Neural cell (in vitro differentiated cells): ENCODE measurements at regions not wholly inside any gene's neighbourhood (a gene's known extent, or its start where the extent isn't known, plus 50 kb on each side); places are given as distances from the start of the nearest gene placed in this dataset.

Experiments used
- H2AFZ ChIP-seq: fragments of 200-600, 300-800 bp; sonication (generic), shearing (Covaris generic); 2 replicates; pipeline ENCODE4 v1.6.0; 2014; ENCODE audit warnings: low read depth, mild to moderate bottlenecking, antibody characterized with exemption, low read length, moderate library complexity
- H3F3A ChIP-seq: fragments of 200-600 bp; shearing (Covaris generic); 2 replicates; pipeline ENCODE4 v1.6.1; 2016; ENCODE audit warnings: mild to moderate bottlenecking, moderate library complexity, mixed read lengths, antibody characterized with exemption, low read length; ENCODE audit not compliant: insufficient read depth, poor library complexity, severe bottlenecking
- H3K27ac ChIP-seq: fragments of 200-600, 300-800 bp; sonication (generic), shearing (Covaris generic); 2 replicates; pipeline ENCODE4 v1.5.1; 2014; ENCODE audit warnings: mild to moderate bottlenecking, low read length, moderate library complexity
- H3K27me3 ChIP-seq: fragments of 300-800, 200-600 bp; sonication (generic), shearing (Covaris generic); 2 replicates; pipeline ENCODE4 v1.6.0; 2014; ENCODE audit warnings: mild to moderate bottlenecking, low read depth, low read length, moderate library complexity; ENCODE audit not compliant: insufficient read depth
- H3K36me3 ChIP-seq: fragments of 300-800, 200-600 bp; sonication (generic), shearing (Covaris generic); 2 replicates; pipeline ENCODE4 v1.5.1; 2014; ENCODE audit warnings: mild to moderate bottlenecking, antibody characterized with exemption, low read length, moderate library complexity; ENCODE audit not compliant: insufficient read depth
- H3K4me2 ChIP-seq: fragments of 300-800, 200-600 bp; sonication (generic), shearing (Covaris generic); 2 replicates; pipeline ENCODE4 v1.6.0; 2014; ENCODE audit warnings: mild to moderate bottlenecking, low read length
- H3K4me3 ChIP-seq: fragments of 300-800, 200-600 bp; sonication (generic), shearing (Covaris generic); 2 replicates; pipeline ENCODE4 v1.5.1; 2014; ENCODE audit warnings: mild to moderate bottlenecking, low read length, moderate library complexity
- H3K79me2 ChIP-seq: fragments of 200-600 bp; shearing (Covaris generic); replicated peaks from 2 replicates; pipeline ENCODE4 v1.6.0; 2014; ENCODE audit warnings: mild to moderate bottlenecking, low read length, moderate library complexity; ENCODE audit not compliant: insufficient read depth
- H3K9ac ChIP-seq: fragments of 300-800, 200-600 bp; sonication (generic), shearing (Covaris generic); 2 replicates; pipeline ENCODE4 v1.6.1; 2016; ENCODE audit warnings: mild to moderate bottlenecking, low read length, mixed read lengths
- H3K9me2 ChIP-seq: fragments of 200-600 bp; shearing (Covaris generic); 2 replicates; pipeline ENCODE4 v1.6.1; 2016; ENCODE audit warnings: mild to moderate bottlenecking, low read length, mixed read lengths; ENCODE audit not compliant: insufficient read depth
- H3K9me3 ChIP-seq: fragments of 200-600, 300-800 bp; sonication (generic), shearing (Covaris generic); 2 replicates; pipeline ENCODE4 v1.6.1; 2016; ENCODE audit warnings: mild to moderate bottlenecking, mixed run types, low read length, moderate library complexity, mixed read lengths
- H4K20me1 ChIP-seq: fragments of 200-600 bp; shearing (Covaris generic); 2 replicates; pipeline ENCODE4 v1.6.1; 2016; ENCODE audit warnings: mild to moderate bottlenecking, mixed run types; ENCODE audit not compliant: insufficient read depth
- CTCF ChIP-seq: fragments of 450-650 bp; IDR thresholded peaks from 2 replicates; pipeline ENCODE4 v1.5.1; 2014; ENCODE audit warnings: antibody characterized with exemption, mild to moderate bottlenecking, moderate library complexity; ENCODE audit not compliant: poor library complexity, severe bottlenecking
- EP300 ChIP-seq: fragments of 450-650 bp; conservative IDR thresholded peaks from 2 replicates; pipeline ENCODE4 v1.6.1; 2014; ENCODE audit warnings: antibody characterized with exemption, mild to moderate bottlenecking, moderate library complexity; ENCODE audit not compliant: poor library complexity, severe bottlenecking
- EZH2 ChIP-seq: fragments of 200-600, 300-800 bp; shearing (Covaris generic), sonication (generic); IDR thresholded peaks from 2 replicates; pipeline ENCODE4 v1.6.1; 2014; ENCODE audit warnings: antibody characterized with exemption, low read length, borderline replicate concordance, mild to moderate bottlenecking; ENCODE audit not compliant: insufficient read depth, poor library complexity, severe bottlenecking
- MXI1 ChIP-seq: fragments of 450-650 bp; conservative IDR thresholded peaks from 2 replicates; pipeline ENCODE4 v1.6.1; 2014; ENCODE audit warnings: antibody characterized with exemption, mild to moderate bottlenecking; ENCODE audit not compliant: poor library complexity, severe bottlenecking
- POLR2AphosphoS5 ChIP-seq: IDR thresholded peaks from 2 replicates; pipeline ENCODE4 v1.6.1; 2012
- RAD21 ChIP-seq: fragments of 450-650 bp; conservative IDR thresholded peaks from 2 replicates; pipeline ENCODE4 v1.6.1; 2014; ENCODE audit warnings: antibody characterized with exemption, mild to moderate bottlenecking, moderate library complexity
- REST ChIP-seq: IDR thresholded peaks from 2 replicates; pipeline ENCODE4 v1.6.1; 2012; ENCODE audit warnings: borderline replicate concordance
- SMC3 ChIP-seq: fragments of 450-650 bp; conservative IDR thresholded peaks from 2 replicates; pipeline ENCODE4 v1.6.1; 2014; ENCODE audit warnings: antibody characterized with exemption, mild to moderate bottlenecking, moderate library complexity; ENCODE audit not compliant: poor library complexity
- TAF1 ChIP-seq: IDR thresholded peaks from 2 replicates; pipeline ENCODE4 v1.6.1; 2012; ENCODE audit warnings: low read depth

GRCh38 chr4:96166806-96167205 lies 326.9 kb downstream of the PDHA2 start:
- H3K27me3 ChIP-seq, result no peaks in the 10 kb centered on the region
- H2AFZ ChIP-seq, result no peak overlapping the region
- no peak for TF ChIP-seq TAF1

GRCh38 chr4:96170198-96170597 lies 330.3 kb downstream of the PDHA2 start:
- no peak overlapping the region for H3K4me2 ChIP-seq
- H3K27ac ChIP-seq, result no peak overlapping the region
- no peak overlapping the region for H3K9ac ChIP-seq
- no peak overlapping the region for H2AFZ ChIP-seq
- H3K9me3 ChIP-seq, result no peaks in the 10 kb centered on the region
- no peaks in the 10 kb centered on the region for H3K36me3 ChIP-seq
- H3K79me2 ChIP-seq, result no peaks in the 10 kb centered on the region
- no peaks in the 10 kb centered on the region for H4K20me1 ChIP-seq
- H3F3A ChIP-seq, result no peaks in the 10 kb centered on the region
- H3K9me2 ChIP-seq, result no peaks in the 10 kb centered on the region
- H3K4me3 ChIP-seq, result no peak overlapping the region
- TF ChIP-seq MXI1 (no peak), RAD21 (no peak), POLR2AphosphoS5 (no peak), EP300 (no peak), EZH2 (no peak), CTCF (no peak), SMC3 (no peak)
- H3K27me3 ChIP-seq, result no peaks in the 10 kb centered on the region

More at GRCh38 chr4:96166806-96167205, 326.9 kb downstream of the PDHA2 start:
- no peaks in the 10 kb centered on the region for H3K79me2 ChIP-seq
- H3K9me3 ChIP-seq, result no peaks in the 10 kb centered on the region
- no peak overlapping the region for H3K4me2 ChIP-seq
- H3F3A ChIP-seq, result no peaks in the 10 kb centered on the region
- no peaks in the 10 kb centered on the region for H4K20me1 ChIP-seq
- H3K9me2 ChIP-seq, result no peaks in the 10 kb centered on the region
- no peak overlapping the region for H3K27ac ChIP-seq
- no peak overlapping the region for H3K9ac ChIP-seq
- H3K4me3 ChIP-seq, result no peak overlapping the region
- no peaks in the 10 kb centered on the region for H3K36me3 ChIP-seq

- Histone ChIP-seq H3F3A (no peaks in the 10 kb centered on the region), H2AFZ (no peak overlapping the region), H3K9me2 (no peaks in the 10 kb centered on the region), H3K4me2 (no peak overlapping the region), H4K20me1 (no peaks in the 10 kb centered on the region), H3K36me3 (no peaks in the 10 kb centered on the region), H3K79me2 (no peaks in the 10 kb centered on the region), H3K4me3 (no peak overlapping the region), H3K9ac (no peak overlapping the region), H3K27me3 (no peaks in the 10 kb centered on the region), H3K9me3 (no peaks in the 10 kb centered on the region), H3K27ac (no peak overlapping the region)
- no peak for TF ChIP-seq RAD21
- no peak for TF ChIP-seq POLR2AphosphoS5
- TF ChIP-seq EZH2, result no peak
- TF ChIP-seq REST, result no peak
- no peak for TF ChIP-seq TAF1
- no peak for TF ChIP-seq EP300
- TF ChIP-seq MXI1, result no peak
- TF ChIP-seq SMC3, result no peak
- no peak for TF ChIP-seq CTCF
These were observed 333.9 kb downstream of the PDHA2 start for GRCh38 chr4:96173756-96174155.
